ENCODE measurements at regions not wholly inside any gene's neighbourhood (a gene's known extent, or its start where the extent isn't known, plus 50 kb on each side); places are given as distances from the start of the nearest gene placed in this dataset.
A peak's percentile ranks its signal among the peaks of the same experiment; 100 is the strongest.

DNA sequence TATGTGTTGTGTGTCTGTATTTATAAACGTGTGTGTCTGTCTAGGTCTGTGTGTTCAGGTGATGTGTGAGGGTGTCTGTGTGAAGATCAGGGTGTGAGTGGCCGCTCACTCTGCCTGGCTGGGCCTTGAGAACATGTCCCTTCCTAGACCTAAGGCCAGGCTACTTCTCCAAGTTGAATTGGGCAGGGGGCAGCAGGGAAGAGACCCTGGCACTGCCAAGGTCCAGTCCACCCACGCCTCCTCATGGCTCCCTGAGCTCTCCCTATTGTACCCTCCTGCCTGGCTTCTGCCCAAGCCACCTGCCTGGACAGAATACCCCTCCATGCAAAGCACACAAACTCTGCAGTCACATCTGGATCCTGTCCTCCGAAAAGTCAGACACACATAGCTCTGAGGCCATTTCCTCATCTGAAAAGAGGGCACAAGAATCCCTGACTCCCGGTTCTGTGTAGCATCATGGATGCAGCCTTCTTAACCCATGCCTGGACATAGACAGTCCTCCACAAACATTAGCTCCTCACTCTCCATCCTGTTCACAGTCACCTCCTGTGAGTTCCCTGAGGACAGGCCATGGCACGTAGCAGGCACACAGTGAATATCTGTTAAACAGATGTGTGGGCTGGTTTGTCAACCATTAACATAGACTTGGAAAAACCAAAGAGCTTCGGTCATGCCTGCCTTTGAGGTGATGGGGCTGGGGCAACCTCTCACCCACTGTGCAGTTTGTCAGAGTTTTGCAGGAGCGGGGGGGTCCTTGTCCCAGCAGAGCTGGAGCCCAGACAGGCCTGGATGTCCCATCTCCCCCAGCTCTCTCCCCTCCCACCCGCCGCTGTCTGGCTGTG is 167.8 kb upstream of the MVB12B start:
- Histone ChIP-seq H3K4me3 (no peak overlapping the region), H3K9me3 (no peaks in the 10 kb centered on the region), H3K27me3 (peaks cover 25% of the 10 kb centered on the region), H3K4me1 (no peaks in the 10 kb centered on the region), H3K36me3 (no peaks in the 10 kb centered on the region), H3K27ac (no peak overlapping the region)
- WGBS: 74% methylated on average over 9 of the region's 10 CpGs
- TF ChIP-seq EP300 (IDR thresholded peaks at IDR 0.05) (no peak), POLR2A (IDR thresholded peaks at IDR 0.05) (no peak), POLR2AphosphoS5 (IDR thresholded peaks at IDR 0.05) (no peak)
- TF ChIP-seq, protein P1, sequence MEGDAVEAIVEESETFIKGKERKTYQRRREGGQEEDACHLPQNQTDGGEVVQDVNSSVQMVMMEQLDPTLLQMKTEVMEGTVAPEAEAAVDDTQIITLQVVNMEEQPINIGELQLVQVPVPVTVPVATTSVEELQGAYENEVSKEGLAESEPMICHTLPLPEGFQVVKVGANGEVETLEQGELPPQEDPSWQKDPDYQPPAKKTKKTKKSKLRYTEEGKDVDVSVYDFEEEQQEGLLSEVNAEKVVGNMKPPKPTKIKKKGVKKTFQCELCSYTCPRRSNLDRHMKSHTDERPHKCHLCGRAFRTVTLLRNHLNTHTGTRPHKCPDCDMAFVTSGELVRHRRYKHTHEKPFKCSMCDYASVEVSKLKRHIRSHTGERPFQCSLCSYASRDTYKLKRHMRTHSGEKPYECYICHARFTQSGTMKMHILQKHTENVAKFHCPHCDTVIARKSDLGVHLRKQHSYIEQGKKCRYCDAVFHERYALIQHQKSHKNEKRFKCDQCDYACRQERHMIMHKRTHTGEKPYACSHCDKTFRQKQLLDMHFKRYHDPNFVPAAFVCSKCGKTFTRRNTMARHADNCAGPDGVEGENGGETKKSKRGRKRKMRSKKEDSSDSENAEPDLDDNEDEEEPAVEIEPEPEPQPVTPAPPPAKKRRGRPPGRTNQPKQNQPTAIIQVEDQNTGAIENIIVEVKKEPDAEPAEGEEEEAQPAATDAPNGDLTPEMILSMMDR (IDR thresholded peaks at IDR 0.05): no peak
- no peak for DNase-seq (ENCODE audit: low spot score in 2 of 2)

DNA sequence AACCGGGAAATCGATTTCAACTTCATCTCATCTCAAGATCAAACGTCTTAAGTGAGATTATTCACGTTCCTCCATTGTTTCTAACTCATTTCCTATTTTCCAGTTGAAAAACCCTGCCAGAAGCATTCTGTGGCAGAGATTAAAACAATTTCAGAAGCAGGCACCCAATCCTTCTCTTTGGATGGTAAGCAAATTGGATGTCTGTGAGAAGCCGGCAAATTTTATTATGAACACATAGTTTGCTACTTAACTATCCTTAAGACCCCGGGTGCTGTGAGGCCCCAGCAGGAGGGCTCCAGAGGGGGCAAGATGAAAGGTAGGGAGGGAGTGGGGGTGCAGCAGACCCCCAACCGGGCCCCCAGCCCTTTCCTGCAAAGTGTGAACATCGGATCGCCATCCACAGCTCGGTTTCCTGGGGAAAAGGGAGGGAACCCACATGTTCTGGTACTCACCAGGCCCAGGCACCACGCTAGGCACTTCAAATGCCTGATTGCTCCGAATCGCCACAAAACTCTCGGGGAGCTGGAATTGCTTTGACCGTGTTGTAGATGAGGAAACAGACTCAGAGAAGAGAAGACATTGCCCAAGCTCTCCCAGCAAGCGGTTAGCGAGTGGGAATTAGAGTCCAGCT is 167.1 kb upstream of the MVB12B start:
- H3K4me3 ChIP-seq: no peak overlapping the region
- DNase-seq (ENCODE audit: low spot score in 2 of 2): peak in 1 of 2 donors; percentile 22
- H3K27ac ChIP-seq: no peak overlapping the region
- TF ChIP-seq, protein P1 (IDR thresholded peaks at IDR 0.05): no peak
- TF ChIP-seq POLR2A (IDR thresholded peaks at IDR 0.05) (no peak), POLR2AphosphoS5 (IDR thresholded peaks at IDR 0.05) (no peak), EP300 (IDR thresholded peaks at IDR 0.05) (no peak)
- peaks cover 25% of the 10 kb centered on the region for H3K27me3 ChIP-seq
- WGBS: 76% methylated on average over 17 of the region's 17 CpGs
- no peaks in the 10 kb centered on the region for H3K9me3 ChIP-seq
- no peaks in the 10 kb centered on the region for H3K4me1 ChIP-seq
- no peaks in the 10 kb centered on the region for H3K36me3 ChIP-seq

DNA sequence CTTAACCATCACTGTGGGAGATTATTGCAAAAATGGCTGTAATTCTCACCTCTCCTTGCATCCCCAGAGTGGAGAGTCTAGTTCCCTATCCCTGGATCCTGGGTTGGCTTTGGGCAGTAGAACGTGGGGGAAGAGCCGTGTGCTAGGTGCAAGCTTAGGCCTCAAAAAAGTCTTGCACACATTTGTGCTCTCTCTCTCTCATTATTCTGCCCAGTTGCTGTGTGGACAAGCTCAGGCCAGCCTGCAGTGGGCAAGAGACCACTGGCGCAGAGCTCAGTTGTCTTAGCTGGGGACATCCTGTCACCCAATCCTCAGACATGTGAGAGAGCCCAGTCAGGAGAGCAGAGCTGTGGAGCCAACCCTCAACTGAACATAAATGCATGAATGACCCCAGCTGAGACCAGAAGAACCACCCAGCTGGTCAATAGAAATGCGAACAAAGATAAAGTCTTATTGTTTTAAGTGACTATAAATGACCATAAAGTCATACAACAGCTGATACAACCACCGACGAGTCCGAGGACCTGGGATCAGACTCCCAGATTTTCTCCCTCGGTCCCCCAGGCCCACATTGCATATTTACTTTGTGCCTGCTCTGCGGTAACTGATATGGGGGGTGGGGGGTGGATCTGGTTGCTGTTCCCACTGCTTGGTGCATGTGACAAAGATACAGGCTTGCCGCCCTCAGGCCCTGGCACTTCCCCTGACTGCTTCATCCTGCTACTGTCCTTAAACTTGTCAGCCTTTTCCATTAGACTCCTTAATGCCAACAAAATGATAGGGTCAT is 166.4 kb upstream of the MVB12B start:
- Histone ChIP-seq H3K36me3 (no peaks in the 10 kb centered on the region), H3K4me3 (no peak overlapping the region), H3K4me1 (no peaks in the 10 kb centered on the region), H3K9me3 (no peaks in the 10 kb centered on the region), H3K27me3 (peaks cover 28% of the 10 kb centered on the region), H3K27ac (no peak overlapping the region)
- WGBS: 93% methylated on average over 10 of the region's 10 CpGs
- TF ChIP-seq POLR2A (IDR thresholded peaks at IDR 0.05) (no peak), POLR2AphosphoS5 (IDR thresholded peaks at IDR 0.05) (no peak), EP300 (IDR thresholded peaks at IDR 0.05) (no peak)
- TF ChIP-seq, protein P1 (IDR thresholded peaks at IDR 0.05): no peak
- no peak for DNase-seq (ENCODE audit: low spot score in 2 of 2)

DNA sequence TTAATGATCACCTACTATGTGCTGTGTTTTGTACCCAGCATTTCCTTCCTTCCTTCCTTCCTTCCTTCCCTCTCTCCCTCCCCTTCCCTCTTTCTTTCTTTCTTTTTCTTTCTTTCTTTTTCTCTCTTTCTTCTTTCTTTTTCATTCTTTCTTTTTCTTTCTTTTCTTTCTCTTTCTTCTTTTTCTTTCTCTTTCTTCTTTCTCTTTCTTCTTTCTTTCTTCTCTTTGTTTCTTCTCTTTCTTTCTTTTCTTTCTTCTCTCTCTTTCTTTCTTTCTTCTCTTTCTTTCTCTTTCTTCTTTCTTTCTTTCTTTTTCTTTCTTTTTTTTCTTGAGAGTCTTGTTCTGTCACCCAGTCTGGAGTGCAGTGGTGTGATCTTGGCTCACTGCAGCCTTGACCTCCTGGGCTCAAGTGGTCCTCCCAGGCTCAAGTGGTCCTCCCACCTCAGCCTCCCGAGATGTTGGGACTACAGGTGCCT is 165.7 kb upstream of the MVB12B start:
- H3K9me3 ChIP-seq: no peaks in the 10 kb centered on the region
- H3K27me3 ChIP-seq: peaks cover 34% of the 10 kb centered on the region
- H3K27ac ChIP-seq: no peak overlapping the region
- TF ChIP-seq POLR2A (IDR thresholded peaks at IDR 0.05) (no peak), EP300 (IDR thresholded peaks at IDR 0.05) (no peak), POLR2AphosphoS5 (IDR thresholded peaks at IDR 0.05) (no peak)
- TF ChIP-seq, protein P1 (IDR thresholded peaks at IDR 0.05): no peak
- no peaks in the 10 kb centered on the region for H3K4me1 ChIP-seq
- no peaks in the 10 kb centered on the region for H3K36me3 ChIP-seq
- DNase-seq (ENCODE audit: low spot score in 2 of 2): no peak
- no peak overlapping the region for H3K4me3 ChIP-seq
- WGBS: 93% methylated on average over 1 of the region's 1 CpG

All from suprapubic skin (tissue), 4 donors.